Mesenchymal stem cell (in vitro differentiated cells and primary cell): ENCODE measurements at regions not wholly inside any gene's neighbourhood (a gene's known extent, or its start where the extent isn't known, plus 50 kb on each side); places are given as distances from the start of the nearest gene placed in this dataset.

ENCODE experiments used
- DNase-seq: peaks from one replicate; pipeline ENCODE4 v3.0.0-alpha.2; 2013
- H2AFZ ChIP-seq: one replicate; pipeline ENCODE4 v1.6.1; 2013; ENCODE audit warnings: low read depth, mild to moderate bottlenecking, control low read depth, inconsistent platforms, low read length, moderate library complexity
- H2AK5ac ChIP-seq: 2 replicates; pipeline ENCODE4 v1.6.1; 2013; ENCODE audit warnings: low read length, moderate library complexity, mild to moderate bottlenecking, inconsistent platforms; ENCODE audit not compliant: severe bottlenecking
- H2BK120ac ChIP-seq: one replicate; pipeline ENCODE4 v1.6.1; 2013; ENCODE audit warnings: low read depth, mild to moderate bottlenecking, inconsistent platforms, low read length, moderate library complexity
- H2BK12ac ChIP-seq, 2 experiments: one replicate each; pipeline ENCODE4 v1.6.1; 2013; ENCODE audit warnings: inconsistent platforms in 2 of 2, low read length in 2 of 2, mild to moderate bottlenecking in 2 of 2, moderate library complexity in 2 of 2, control low read depth in 1 of 2
- H2BK15ac ChIP-seq: one replicate; pipeline ENCODE4 v1.6.1; 2013; ENCODE audit warnings: mild to moderate bottlenecking, low read depth, inconsistent platforms; ENCODE audit not compliant: poor library complexity, severe bottlenecking
- H2BK5ac ChIP-seq: 2 replicates; pipeline ENCODE4 v1.6.1; 2013; ENCODE audit warnings: low read depth, mild to moderate bottlenecking, low read length, control low read depth, inconsistent platforms; ENCODE audit not compliant: poor library complexity, severe bottlenecking
- H3K14ac ChIP-seq, 2 experiments: one replicate each; pipeline ENCODE4 v1.6.1; 2013; ENCODE audit warnings: inconsistent platforms in 2 of 2, low read length in 2 of 2, control low read depth in 1 of 2, mild to moderate bottlenecking in 1 of 2, moderate library complexity in 1 of 2
- H3K18ac ChIP-seq, 2 experiments: one replicate each; pipeline ENCODE4 v1.6.1; 2013; ENCODE audit warnings: inconsistent platforms in 2 of 2, low read length in 2 of 2, control low read depth in 1 of 2, low read depth in 1 of 2, mild to moderate bottlenecking in 1 of 2
- H3K23ac ChIP-seq, 2 experiments: one replicate each; pipeline ENCODE4 v1.6.1; 2013; ENCODE audit warnings: inconsistent platforms in 2 of 2, low read length in 2 of 2, mild to moderate bottlenecking in 2 of 2, moderate library complexity in 2 of 2, control low read depth in 1 of 2
- H3K27ac ChIP-seq: 2 replicates; pipeline ENCODE4 v1.5.1; 2013; ENCODE audit warnings: mild to moderate bottlenecking, moderate library complexity, low read length, control low read depth, inconsistent platforms; ENCODE audit not compliant: poor library complexity, severe bottlenecking
- H3K27me3 ChIP-seq, 2 experiments: 2 replicates each; pipeline versions ENCODE4 v1.6.1 to v1.7.0; 2013; ENCODE audit warnings: low read length in 2 of 2, mild to moderate bottlenecking in 2 of 2, moderate library complexity in 2 of 2, control low read depth in 1 of 2, inconsistent platforms in 1 of 2; ENCODE audit not compliant: control insufficient read depth in 1 of 2, insufficient read depth in 1 of 2
- H3K36me3 ChIP-seq, 2 experiments: 2 replicates each; pipeline versions ENCODE4 v1.6.1 to v1.7.0; 2013; ENCODE audit warnings: low read length in 2 of 2, control low read depth in 1 of 2, inconsistent platforms in 1 of 2, low read depth in 1 of 2, mild to moderate bottlenecking in 1 of 2; ENCODE audit not compliant: insufficient read depth in 2 of 2, control insufficient read depth in 1 of 2
- H3K4ac ChIP-seq, 2 experiments: one replicate each; pipeline ENCODE4 v1.6.1; 2013; ENCODE audit warnings: inconsistent platforms in 2 of 2, low read length in 2 of 2, mild to moderate bottlenecking in 2 of 2, moderate library complexity in 2 of 2, control low read depth in 1 of 2, low read depth in 1 of 2
- H3K4me1 ChIP-seq: 2 replicates; pipeline ENCODE4 v1.6.1; 2013; ENCODE audit warnings: low read depth, low read length, control low read depth; ENCODE audit not compliant: control insufficient read depth, insufficient read depth
- H3K4me2 ChIP-seq: 2 replicates; pipeline ENCODE4 v1.6.1; 2013; ENCODE audit warnings: low read length, mild to moderate bottlenecking, inconsistent platforms; ENCODE audit not compliant: poor library complexity, severe bottlenecking
- H3K4me3 ChIP-seq, 2 experiments: 2 replicates each; pipeline versions ENCODE4 v1.5.1 to v1.7.0; 2013; ENCODE audit warnings: low read length in 2 of 2, mild to moderate bottlenecking in 2 of 2, control low read depth in 1 of 2, low read depth in 1 of 2; ENCODE audit not compliant: insufficient read depth in 1 of 2
- H3K79me1 ChIP-seq: replicated peaks from 2 replicates; pipeline ENCODE4 v1.6.1; 2013; ENCODE audit warnings: mild to moderate bottlenecking, control low read depth, low read length, inconsistent platforms; ENCODE audit not compliant: poor library complexity, severe bottlenecking
- H3K9ac ChIP-seq: 2 replicates; pipeline ENCODE4 v1.7.0; 2013; ENCODE audit warnings: mild to moderate bottlenecking, low read length, moderate library complexity
- H3K9me3 ChIP-seq: 2 replicates; pipeline ENCODE4 v1.7.0; 2013; ENCODE audit warnings: mild to moderate bottlenecking, low read length; ENCODE audit not compliant: control insufficient read depth
- H4K8ac ChIP-seq: one replicate; pipeline ENCODE4 v1.6.1; 2013; ENCODE audit warnings: inconsistent platforms, mild to moderate bottlenecking, low read length, moderate library complexity
- H4K91ac ChIP-seq: one replicate; pipeline ENCODE4 v1.6.1; 2013; ENCODE audit warnings: mild to moderate bottlenecking, low read length, inconsistent platforms
- WGBS: methylation state at CpG from one replicate; pipeline ENCODE4 v1.1.7; 2013; ENCODE audit warnings: mixed read lengths; 5-methylcytosine and 5-hydroxymethylcytosine counted together

DNA sequence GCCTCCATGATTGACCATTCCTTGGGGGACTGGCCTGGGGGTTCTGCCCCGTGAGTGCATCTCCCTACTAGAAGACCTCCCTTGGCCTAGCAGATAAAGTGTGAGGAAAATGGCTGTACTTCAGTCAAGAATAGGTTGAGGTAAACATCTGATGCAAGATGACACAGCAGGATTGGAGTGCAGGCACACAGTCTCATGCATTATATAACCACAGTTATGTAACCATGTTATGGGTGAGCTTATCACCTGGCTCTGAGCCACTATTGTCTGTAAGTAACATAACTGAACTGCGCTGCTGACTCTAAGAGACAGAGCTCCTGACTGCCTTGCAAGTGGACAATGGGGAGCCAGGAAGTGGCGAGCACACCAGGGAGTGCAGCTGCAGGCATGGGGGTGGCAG is 378.7 kb upstream of the ANO5 start:
- H2BK120ac ChIP-seq = no peak overlapping the region
- H3K4me1 ChIP-seq = no peaks in the 10 kb centered on the region
- no peak overlapping the region for H4K8ac ChIP-seq
- H3K79me1 ChIP-seq = no peaks in the 10 kb centered on the region
- H4K91ac ChIP-seq = no peak overlapping the region
- H3K9me3 ChIP-seq = peaks cover 4% of the 10 kb centered on the region
- no peak overlapping the region for H3K27ac ChIP-seq
- DNase-seq = no peak
- H3K4ac ChIP-seq = no peak overlapping the region
- H2AK5ac ChIP-seq = no peak overlapping the region
- no peak overlapping the region for H2BK12ac ChIP-seq
- H3K27me3 ChIP-seq = no peaks in the 10 kb centered on the region
- H2BK5ac ChIP-seq = no peak overlapping the region
- H3K23ac ChIP-seq = no peak overlapping the region
- no peak overlapping the region for H2AFZ ChIP-seq
- no peak overlapping the region for H3K9ac ChIP-seq
- H3K18ac ChIP-seq = no peak overlapping the region
- H3K4me3 ChIP-seq = no peak overlapping the region
- H3K4me2 ChIP-seq = no peak overlapping the region
- WGBS = 73% methylated on average over 3 of the region's 3 CpGs
- H3K14ac ChIP-seq = no peak overlapping the region
- no peak overlapping the region for H2BK15ac ChIP-seq
- no peaks in the 10 kb centered on the region for H3K36me3 ChIP-seq

DNA sequence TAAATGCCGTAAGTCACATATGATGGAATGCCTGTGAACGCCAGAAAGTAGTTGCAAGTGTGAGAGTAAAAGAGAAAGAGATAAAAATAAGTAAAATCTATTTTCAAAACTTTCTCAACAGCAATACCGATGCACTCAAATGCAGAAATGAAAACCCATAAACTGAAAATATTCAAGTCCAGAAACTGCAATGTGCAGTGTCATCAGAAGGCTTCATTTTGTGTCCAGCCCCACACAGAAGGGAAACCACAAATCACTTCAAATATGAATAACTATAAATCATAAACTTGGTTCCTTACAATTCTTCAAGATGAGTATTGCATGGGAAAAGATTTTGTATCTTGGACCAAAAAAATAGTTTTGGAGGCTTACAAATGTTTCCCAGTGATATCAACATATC is 375.2 kb upstream of the ANO5 start:
- H4K91ac ChIP-seq = no peak overlapping the region
- H3K4ac ChIP-seq = no peak overlapping the region
- no peak overlapping the region for H2BK5ac ChIP-seq
- H2BK15ac ChIP-seq = no peak overlapping the region
- H3K27me3 ChIP-seq = no peaks in the 10 kb centered on the region
- no peak overlapping the region for H3K23ac ChIP-seq
- no peak overlapping the region for H3K27ac ChIP-seq
- no peak overlapping the region for H2AK5ac ChIP-seq
- H3K4me3 ChIP-seq = no peak overlapping the region
- H3K36me3 ChIP-seq = no peaks in the 10 kb centered on the region
- H3K79me1 ChIP-seq = no peaks in the 10 kb centered on the region
- H3K9me3 ChIP-seq = peaks cover 4% of the 10 kb centered on the region
- H3K18ac ChIP-seq = no peak overlapping the region
- no peak overlapping the region for H2BK12ac ChIP-seq
- no peak overlapping the region for H2AFZ ChIP-seq
- no peak overlapping the region for H3K9ac ChIP-seq
- no peak overlapping the region for H2BK120ac ChIP-seq
- H3K14ac ChIP-seq = no peak overlapping the region
- no peak overlapping the region for H4K8ac ChIP-seq
- H3K4me2 ChIP-seq = no peak overlapping the region
- 86% methylated on average over 1 of the region's 3 CpGs for WGBS
- no peak for DNase-seq
- H3K4me1 ChIP-seq = no peaks in the 10 kb centered on the region

DNA sequence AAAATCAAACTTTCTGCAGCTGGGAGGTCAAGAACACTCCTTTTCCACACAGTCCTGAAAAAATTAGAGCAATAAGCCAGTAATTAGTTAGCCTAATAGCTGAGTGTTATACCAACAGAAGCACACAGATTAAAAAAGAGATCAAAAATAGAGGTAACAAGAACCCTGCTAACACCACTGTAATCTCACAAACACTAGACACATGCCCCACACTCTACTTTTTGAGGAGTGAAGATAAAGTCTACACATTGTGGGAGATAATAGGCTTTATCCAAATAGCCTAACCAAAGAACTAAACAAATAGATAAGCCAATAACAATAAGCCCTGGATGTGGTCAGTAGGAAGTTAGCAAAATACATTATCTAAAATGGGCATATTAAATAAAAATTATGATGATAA is 372.7 kb upstream of the ANO5 start:
- H3K27me3 ChIP-seq = no peaks in the 10 kb centered on the region
- H3K36me3 ChIP-seq = no peaks in the 10 kb centered on the region
- no peak overlapping the region for H2AFZ ChIP-seq
- no peak overlapping the region for H2BK120ac ChIP-seq
- no peak for DNase-seq
- no peak overlapping the region for H3K4me3 ChIP-seq
- H3K4ac ChIP-seq = no peak overlapping the region
- no peak overlapping the region for H3K18ac ChIP-seq
- no peak overlapping the region for H3K27ac ChIP-seq
- H4K8ac ChIP-seq = no peak overlapping the region
- peaks cover 4% of the 10 kb centered on the region for H3K9me3 ChIP-seq
- H3K9ac ChIP-seq = no peak overlapping the region
- H2BK5ac ChIP-seq = no peak overlapping the region
- H2BK12ac ChIP-seq = no peak overlapping the region
- no peak overlapping the region for H2BK15ac ChIP-seq
- no peak overlapping the region for H3K4me2 ChIP-seq
- H3K23ac ChIP-seq = no peak overlapping the region
- H3K14ac ChIP-seq = no peak overlapping the region
- H4K91ac ChIP-seq = no peak overlapping the region
- no peak overlapping the region for H2AK5ac ChIP-seq
- no peaks in the 10 kb centered on the region for H3K79me1 ChIP-seq
- no peaks in the 10 kb centered on the region for H3K4me1 ChIP-seq

GRCh38 chr11:21825127-21825526 is 367.8 kb upstream of the ANO5 start:
- Histone ChIP-seq H3K4me3 (no peak overlapping the region), H2BK15ac (no peak overlapping the region), H3K36me3 (no peaks in the 10 kb centered on the region), H3K27me3 (no peaks in the 10 kb centered on the region), H2AK5ac (no peak overlapping the region), H2AFZ (no peak overlapping the region), H3K79me1 (no peaks in the 10 kb centered on the region), H3K4ac (no peak overlapping the region), H2BK5ac (no peak overlapping the region), H2BK12ac (no peak overlapping the region), H3K4me1 (no peaks in the 10 kb centered on the region), H2BK120ac (no peak overlapping the region), H3K14ac (no peak overlapping the region), H3K27ac (no peak overlapping the region), H3K18ac (no peak overlapping the region), H4K91ac (no peak overlapping the region), H3K9ac (no peak overlapping the region), H4K8ac (no peak overlapping the region), H3K23ac (no peak overlapping the region), H3K9me3 (no peaks in the 10 kb centered on the region), H3K4me2 (no peak overlapping the region)
- WGBS = 63% methylated on average over 2 of the region's 2 CpGs
- no peak for DNase-seq
